Endothelial cell of umbilical vein (primary cell): ENCODE measurements at regions not wholly inside any gene's neighbourhood (a gene's known extent, or its start where the extent isn't known, plus 50 kb on each side); places are given as distances from the start of the nearest gene placed in this dataset.

ENCODE experiments used
- BruUV-seq: library from RNA; stranded (reverse); fragments of 400-500 nt; replicated peaks from 2 replicates; lab custom pipeline; 2021; lab: Mats Ljungman, UMichigan
- CTCF ChIA-PET: fragments of 300-600, 350-600 bp; sonication (Branson Sonifier 250); formaldehyde crosslinking; loops from one replicate; lab custom pipeline; 2021; ENCODE audit warnings: antibody characterized with exemption, inconsistent platforms; lab: Charles Lee
- POLR2A ChIA-PET: fragments of 300-600, 350-600 bp; sonication (Branson Sonifier 250); formaldehyde crosslinking; loops from one replicate; lab custom pipeline; 2021; ENCODE audit warnings: antibody characterized with exemption, inconsistent platforms; lab: Charles Lee
- DNase-seq: peaks from one replicate; pipeline ENCODE4 v3.0.0-alpha.2; 2011; ENCODE audit warnings: low read depth, low spot score
- FAIRE-seq: peaks from 2 replicates; lab custom pipeline; 2011; peaks lifted over from hg19 to GRCh38; lab: Jason Lieb, UNC
- H2AFZ ChIP-seq: 2 replicates; pipeline ENCODE4 v1.6.0; 2012; ENCODE audit warnings: low read depth, low read length, control low read depth, inconsistent platforms
- H3K27ac ChIP-seq: 2 replicates; pipeline ENCODE4 v1.5.1; 2011; ENCODE audit warnings: low read depth, mild to moderate bottlenecking, control low read depth, low read length, moderate library complexity; ENCODE audit not compliant: insufficient read depth
- H3K27me3 ChIP-seq, 2 experiments: 2 replicates each; pipeline versions ENCODE4 v1.6.0 to v1.6.1; 2011; ENCODE audit warnings: low read length in 2 of 2, mixed read lengths in 1 of 2; ENCODE audit not compliant: control insufficient read depth in 2 of 2, insufficient read depth in 2 of 2
- H3K36me3 ChIP-seq, 2 experiments: 2 replicates in 1 of 2; 3 replicates in 1 of 2; pipeline ENCODE4 v1.5.1; 2011; ENCODE audit warnings: low read length in 2 of 2, mild to moderate bottlenecking in 1 of 2, moderate library complexity in 1 of 2; ENCODE audit not compliant: control insufficient read depth in 2 of 2, insufficient read depth in 2 of 2; ENCODE audit errors: extremely low read depth in 1 of 2
- H3K4me1 ChIP-seq: 3 replicates; pipeline ENCODE4 v1.5.1; 2011; ENCODE audit warnings: mild to moderate bottlenecking, low read length; ENCODE audit not compliant: control insufficient read depth, insufficient read depth; ENCODE audit errors: extremely low read depth
- H3K4me2 ChIP-seq: 2 replicates; pipeline ENCODE4 v1.6.1; 2011; ENCODE audit warnings: low read length, control low read depth, mixed read lengths; ENCODE audit not compliant: insufficient read depth
- H3K4me3 ChIP-seq, 3 experiments: fragments of 200-600 bp in 1 of 3; sonication (generic), shearing (Covaris generic) in 1 of 3; replicated peaks in 1 of 3; 2 replicates each; pipeline ENCODE4 v1.5.1; 2011 to 2016; ENCODE audit warnings: control low read depth in 3 of 3, low read length in 3 of 3, mild to moderate bottlenecking in 2 of 3, inconsistent platforms in 1 of 3, low read depth in 1 of 3, moderate library complexity in 1 of 3; ENCODE audit not compliant: insufficient read depth in 1 of 3
- H3K79me2 ChIP-seq: 2 replicates; pipeline ENCODE4 v1.6.0; 2012; ENCODE audit warnings: low read length, inconsistent platforms; ENCODE audit not compliant: control insufficient read depth, insufficient read depth
- H3K9ac ChIP-seq: replicated peaks from 2 replicates; pipeline ENCODE3; 2011; ENCODE audit warnings: low read length, control low read depth; ENCODE audit not compliant: insufficient read depth; ENCODE audit errors: extremely low read depth
- H3K9me1 ChIP-seq: replicated peaks from 3 replicates; pipeline ENCODE4 v1.6.0; 2011; ENCODE audit warnings: mild to moderate bottlenecking, low read length; ENCODE audit not compliant: control insufficient read depth, insufficient read depth; ENCODE audit errors: extremely low read depth
- H3K9me3 ChIP-seq: replicated peaks from 2 replicates; pipeline ENCODE4 v1.5.1; 2012; ENCODE audit warnings: low read length, inconsistent platforms; ENCODE audit not compliant: control insufficient read depth, insufficient read depth
- H4K20me1 ChIP-seq: replicated peaks from 2 replicates; pipeline ENCODE3; 2011; ENCODE audit warnings: mild to moderate bottlenecking, low read length; ENCODE audit not compliant: control insufficient read depth, insufficient read depth; ENCODE audit errors: extremely low read depth
- EZH2 ChIP-seq: IDR thresholded peaks from 2 replicates; pipeline ENCODE4 v1.6.1; 2012; ENCODE audit warnings: borderline replicate concordance, low read depth, mild to moderate bottlenecking, moderate library complexity, low read length, inconsistent platforms; ENCODE audit not compliant: severe bottlenecking
- FOS ChIP-seq: IDR thresholded peaks from 2 replicates; pipeline ENCODE4 v1.6.1; 2011; ENCODE audit warnings: mild to moderate bottlenecking, low read length, moderate library complexity, borderline replicate concordance; ENCODE audit not compliant: insufficient read depth
- GATA2 ChIP-seq: IDR thresholded peaks from 2 replicates; pipeline ENCODE4 v1.7.0; 2011; ENCODE audit warnings: low read depth, mild to moderate bottlenecking, moderate library complexity, mixed read lengths, low read length; ENCODE audit not compliant: insufficient read length, insufficient read depth
- JUN ChIP-seq: IDR thresholded peaks from 2 replicates; pipeline ENCODE4 v1.6.1; 2011; ENCODE audit warnings: borderline replicate concordance, low read depth; ENCODE audit not compliant: insufficient read length, insufficient read depth
- MYC ChIP-seq: IDR thresholded peaks from one replicate; pipeline ENCODE4 v1.6.1; 2011; ENCODE audit warnings: mild to moderate bottlenecking, low read depth, low read length
- POLR2A ChIP-seq: IDR thresholded peaks from 2 replicates; pipeline ENCODE4 v1.6.1; 2012; ENCODE audit warnings: low read depth, mild to moderate bottlenecking, control low read depth, low read length
- POLR2AphosphoS5 ChIP-seq: IDR thresholded peaks from 2 replicates; pipeline ENCODE4 v1.6.1; 2012; ENCODE audit warnings: low read depth, mild to moderate bottlenecking, control low read depth, low read length, moderate library complexity; ENCODE audit not compliant: insufficient read depth
- dilution Hi-C: fragments of 300-500 bp; cut with MboI; formaldehyde crosslinking; loops from one replicate; pipeline ENCODE4 v1.15.0; 2019; ENCODE audit warnings: low sequenced_read_pairs; ENCODE audit not compliant: extremely low pct_ligation_motif_present
- intact Hi-C: fragments of 100-400 bp; cut with micrococcal nuclease; formaldehyde crosslinking; loops from one replicate; pipeline ENCODE4 v1.10.0; 2022
- TF ChIP-seq, protein P1 (sequence below), 2 donors: IDR thresholded peaks; 1 replicate in 1 of 2; 2 replicates in 1 of 2; pipeline ENCODE4 v1.5.1; 2011; ENCODE audit warnings: low read length in 2 of 2, mild to moderate bottlenecking in 2 of 2, moderate library complexity in 2 of 2, control low read depth in 1 of 2, inconsistent platforms in 1 of 2, low read depth in 1 of 2; ENCODE audit not compliant: insufficient read depth in 1 of 2; ENCODE audit errors: extremely low read depth in 1 of 2
- TF ChIP-seq, protein P2 (sequence below): IDR thresholded peaks from 2 replicates; pipeline ENCODE4 v1.6.1; 2011; ENCODE audit not compliant: insufficient read depth, insufficient read length

GRCh38 chr13:78979349-78979748 is 320.4 kb upstream of the OBI1 start:
- no peaks in the 10 kb centered on the region for H3K9me3 ChIP-seq
- FAIRE-seq: no peak
- CTCF ChIA-PET: interaction anchor here (0.8 to 3.0 kb wide), 17 partner anchors 8 to 848 kb away, joined by 3 to 244 read pairs (median 8); no protein-coding TSS in a partner anchor

More at GRCh38 chr13:78979349-78979748, 320.4 kb upstream of the OBI1 start:
- no peaks in the 10 kb centered on the region for H4K20me1 ChIP-seq
- no peak overlapping the region for H2AFZ ChIP-seq
- dilution Hi-C loops (no loop called here), intact Hi-C loops (loop anchor here (2.0 to 10.0 kb wide), 4 partner anchors 413 to 1205 kb away; no protein-coding TSS in a partner anchor)
- no peak overlapping the region for H3K27ac ChIP-seq
- no peak overlapping the region for H3K4me2 ChIP-seq
- TF ChIP-seq, protein P1, sequence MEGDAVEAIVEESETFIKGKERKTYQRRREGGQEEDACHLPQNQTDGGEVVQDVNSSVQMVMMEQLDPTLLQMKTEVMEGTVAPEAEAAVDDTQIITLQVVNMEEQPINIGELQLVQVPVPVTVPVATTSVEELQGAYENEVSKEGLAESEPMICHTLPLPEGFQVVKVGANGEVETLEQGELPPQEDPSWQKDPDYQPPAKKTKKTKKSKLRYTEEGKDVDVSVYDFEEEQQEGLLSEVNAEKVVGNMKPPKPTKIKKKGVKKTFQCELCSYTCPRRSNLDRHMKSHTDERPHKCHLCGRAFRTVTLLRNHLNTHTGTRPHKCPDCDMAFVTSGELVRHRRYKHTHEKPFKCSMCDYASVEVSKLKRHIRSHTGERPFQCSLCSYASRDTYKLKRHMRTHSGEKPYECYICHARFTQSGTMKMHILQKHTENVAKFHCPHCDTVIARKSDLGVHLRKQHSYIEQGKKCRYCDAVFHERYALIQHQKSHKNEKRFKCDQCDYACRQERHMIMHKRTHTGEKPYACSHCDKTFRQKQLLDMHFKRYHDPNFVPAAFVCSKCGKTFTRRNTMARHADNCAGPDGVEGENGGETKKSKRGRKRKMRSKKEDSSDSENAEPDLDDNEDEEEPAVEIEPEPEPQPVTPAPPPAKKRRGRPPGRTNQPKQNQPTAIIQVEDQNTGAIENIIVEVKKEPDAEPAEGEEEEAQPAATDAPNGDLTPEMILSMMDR (IDR thresholded peaks at IDR 0.05; ENCODE audit: extremely low read depth in 1 of 2, insufficient read depth in 1 of 2, low read depth in 1 of 2, low read length in 2 of 2): no peak
- TF ChIP-seq JUN: no peak
- no peak for TF ChIP-seq POLR2A
- no peak for TF ChIP-seq GATA2
- TF ChIP-seq EZH2: no peak
- TF ChIP-seq FOS: no peak
- TF ChIP-seq MYC: no peak
- TF ChIP-seq, protein P2, sequence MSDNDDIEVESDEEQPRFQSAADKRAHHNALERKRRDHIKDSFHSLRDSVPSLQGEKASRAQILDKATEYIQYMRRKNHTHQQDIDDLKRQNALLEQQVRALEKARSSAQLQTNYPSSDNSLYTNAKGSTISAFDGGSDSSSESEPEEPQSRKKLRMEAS: no peak
- no peak for TF ChIP-seq POLR2AphosphoS5
- no TSS peak for BruUV-seq
- no peaks in the 10 kb centered on the region for H3K36me3 ChIP-seq
- DNase-seq: no peak
- no peaks in the 10 kb centered on the region for H3K9me1 ChIP-seq
- H3K9ac ChIP-seq: no peak overlapping the region
- no peaks in the 10 kb centered on the region for H3K79me2 ChIP-seq
- POLR2A ChIA-PET: interaction anchor here (0.5 kb wide), 1 partner anchor 170 kb away, joined by 3 read pairs; no protein-coding TSS in a partner anchor
- H3K4me3 ChIP-seq: no peak overlapping the region
- no peaks in the 10 kb centered on the region for H3K4me1 ChIP-seq
- H3K27me3 ChIP-seq: no peaks in the 10 kb centered on the region
